GM19372 (cell line): ENCODE measurements at regions not wholly inside any gene's neighbourhood (a gene's known extent, or its start where the extent isn't known, plus 50 kb on each side); places are given as distances from the start of the nearest gene placed in this dataset.
A peak's percentile ranks its signal among the peaks of the same experiment; 100 is the strongest.

Experiments
- ATAC-seq: cut with Tn5 transposase; IDR thresholded peaks from one replicate; pipeline ENCODE4 v1.9.1; 2021; ENCODE audit warnings: mild to moderate bottlenecking, low read depth, moderate library complexity; ENCODE audit not compliant: unreplicated experiment

- no peak for ATAC-seq
These were observed 481.8 kb downstream of the HAO1 start for GRCh38 chr20:7458459-7458858.

- no peak for ATAC-seq
These were observed 481.2 kb downstream of the HAO1 start for GRCh38 chr20:7459083-7459482.

- ATAC-seq: no peak
These were observed 477.0 kb downstream of the HAO1 start for GRCh38 chr20:7463290-7463689.

- ATAC-seq: no peak
These were observed 469.3 kb downstream of the HAO1 start for GRCh38 chr20:7470912-7471311.

GRCh38 chr20:7490288-7490687 is 450.0 kb downstream of the HAO1 start:
- no peak for ATAC-seq

GRCh38 chr20:7492257-7492656 is 448.0 kb downstream of the HAO1 start:
- ATAC-seq: no peak

GRCh38 chr20:7493311-7493710 is 446.9 kb downstream of the HAO1 start:
- no peak for ATAC-seq

GRCh38 chr20:7496394-7496991 is 443.8 kb downstream of the HAO1 start:
- no peak for ATAC-seq

GRCh38 chr20:7497985-7498384 is 442.3 kb downstream of the HAO1 start:
- no peak for ATAC-seq

GRCh38 chr20:7499201-7499600 is 441.1 kb downstream of the HAO1 start:
- ATAC-seq: no peak

GRCh38 chr20:7500231-7500663 is 440.0 kb downstream of the HAO1 start:
- ATAC-seq: no peak

- no peak for ATAC-seq
These were observed 436.8 kb downstream of the HAO1 start for GRCh38 chr20:7503501-7503900.

GRCh38 chr20:7505152-7505834 is 435.0 kb downstream of the HAO1 start:
- ATAC-seq: peak; percentile 48

- ATAC-seq: peak; percentile 9
These were observed 434.4 kb downstream of the HAO1 start for GRCh38 chr20:7505835-7506221.

GRCh38 chr20:7516621-7517111 is 423.6 kb downstream of the HAO1 start:
- ATAC-seq: no peak

- no peak for ATAC-seq
These were observed 419.9 kb downstream of the HAO1 start for GRCh38 chr20:7520361-7520760.

- ATAC-seq: no peak
These were observed 417.0 kb downstream of the HAO1 start for GRCh38 chr20:7523288-7523687.

GRCh38 chr20:7540018-7540417 is 400.2 kb downstream of the HAO1 start:
- no peak for ATAC-seq

- no peak for ATAC-seq
These were observed 399.3 kb downstream of the HAO1 start for GRCh38 chr20:7540923-7541322.

GRCh38 chr20:7571101-7571500 is 369.2 kb downstream of the HAO1 start:
- ATAC-seq: no peak

GRCh38 chr20:7571521-7572055 is 368.7 kb downstream of the HAO1 start:
- ATAC-seq: no peak

- no peak for ATAC-seq
These were observed 360.4 kb downstream of the HAO1 start for GRCh38 chr20:7579888-7580287.
